Dendritic cell treated with granulocyte-macrophage colony-stimulating factor and Interleukin-4, amounts not matched to agents 40 ng/mL and 50 ng/mL, for 4 days (primary cell): ENCODE measurements at regions not wholly inside any gene's neighbourhood (a gene's known extent, or its start where the extent isn't known, plus 50 kb on each side); places are given as distances from the start of the nearest gene placed in this dataset.

Source experiments
- H3K27ac Mint-ChIP-seq: one replicate; pipeline ENCODE4 v1.8.0; 2022; ENCODE audit warnings: mild to moderate bottlenecking, mixed read lengths
- H3K27me3 Mint-ChIP-seq: one replicate; pipeline ENCODE4 v1.8.0; 2022; ENCODE audit warnings: mild to moderate bottlenecking, mixed read lengths
- H3K36me3 Mint-ChIP-seq: one replicate; pipeline ENCODE4 v1.8.0; 2022; ENCODE audit warnings: low read depth, mixed read lengths
- H3K4me1 Mint-ChIP-seq: one replicate; pipeline ENCODE4 v1.8.0; 2022; ENCODE audit warnings: low read depth, mixed read lengths
- H3K4me3 Mint-ChIP-seq: one replicate; pipeline ENCODE4 v1.8.0; 2022; ENCODE audit warnings: mild to moderate bottlenecking, moderate library complexity, mixed read lengths
- H3K9me3 Mint-ChIP-seq: one replicate; pipeline ENCODE4 v1.8.0; 2022; ENCODE audit warnings: mixed read lengths
- intact Hi-C: fragments of 100-400 bp; cut with micrococcal nuclease; formaldehyde crosslinking; loops from one replicate; pipeline ENCODE4 v1.15.0; 2022

DNA sequence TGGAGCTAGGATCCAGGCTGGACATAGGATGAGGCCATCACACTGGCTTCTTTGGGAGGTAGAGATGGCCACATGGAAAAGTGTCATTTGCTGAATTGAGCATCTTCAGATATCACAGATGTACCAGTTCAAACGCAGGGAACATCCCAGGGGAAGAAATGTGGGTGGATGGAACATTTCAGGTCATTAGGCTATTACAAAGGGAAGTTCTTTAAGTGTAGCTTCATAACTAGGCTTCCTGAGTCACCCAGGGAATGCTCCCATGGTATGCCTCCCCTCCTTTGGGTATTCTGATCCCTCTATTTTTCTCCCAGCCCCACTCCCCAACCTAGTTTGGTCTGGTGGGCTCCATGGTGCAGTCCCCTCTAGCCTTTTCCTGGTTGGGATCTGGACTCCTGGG is 69.8 kb upstream of the IRX3 start:
- Mint-ChIP-seq H3K27ac (no peak overlapping the region), H3K4me1 (no peaks in the 10 kb centered on the region), H3K36me3 (no peaks in the 10 kb centered on the region), H3K9me3 (no peaks in the 10 kb centered on the region), H3K4me3 (no peak overlapping the region), H3K27me3 (peaks cover 11% of the 10 kb centered on the region)
- intact Hi-C loops, result no loop called here

DNA sequence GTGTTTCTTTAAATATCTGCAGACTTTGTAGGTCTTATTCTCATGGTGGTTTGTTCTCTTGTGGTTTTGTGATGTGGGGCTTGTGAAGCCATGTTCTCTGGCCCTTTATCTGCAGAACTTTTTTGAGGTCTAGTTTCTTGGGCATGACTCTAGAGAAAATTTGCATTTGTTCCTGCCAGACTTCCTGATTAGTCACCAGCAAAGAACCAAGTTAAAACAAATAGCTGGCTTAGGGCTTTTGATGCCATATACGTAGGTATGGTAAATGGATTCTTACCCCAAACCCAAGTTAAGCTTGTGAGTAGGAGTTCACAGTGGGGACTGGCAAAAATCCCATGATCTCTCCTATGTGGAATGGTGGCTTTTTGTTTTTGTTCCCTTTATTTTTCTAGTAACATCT is 68.7 kb upstream of the IRX3 start:
- H3K4me3 Mint-ChIP-seq, result no peak overlapping the region
- H3K36me3 Mint-ChIP-seq, result no peaks in the 10 kb centered on the region
- H3K27ac Mint-ChIP-seq, result no peak overlapping the region
- H3K27me3 Mint-ChIP-seq, result peaks cover 4% of the 10 kb centered on the region
- no peaks in the 10 kb centered on the region for H3K9me3 Mint-ChIP-seq
- H3K4me1 Mint-ChIP-seq, result no peaks in the 10 kb centered on the region
- intact Hi-C loops, result no loop called here

DNA sequence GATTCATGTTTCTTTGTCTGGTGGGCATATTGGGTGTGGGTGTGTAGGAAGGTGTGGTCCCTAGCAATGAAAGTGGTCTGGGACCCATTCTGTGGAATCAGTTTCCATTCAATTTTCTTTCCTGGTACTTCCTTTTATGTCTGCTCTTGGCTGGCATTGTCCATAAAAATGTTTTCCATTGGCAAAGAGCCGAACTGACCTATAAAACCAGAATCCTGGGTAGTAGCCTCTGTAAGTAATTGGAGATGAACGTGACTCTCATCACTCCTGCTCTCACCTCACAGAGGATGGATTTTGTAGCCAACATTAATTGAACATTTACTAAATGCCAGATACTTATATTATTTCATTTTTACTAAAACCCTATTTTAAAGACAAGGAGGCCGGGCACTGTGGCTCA is 66.5 kb upstream of the IRX3 start:
- Mint-ChIP-seq H3K27me3 (peaks cover 4% of the 10 kb centered on the region), H3K36me3 (no peaks in the 10 kb centered on the region), H3K27ac (no peak overlapping the region), H3K4me3 (no peak overlapping the region), H3K9me3 (no peaks in the 10 kb centered on the region), H3K4me1 (no peaks in the 10 kb centered on the region)
- intact Hi-C loops, result no loop called here

DNA sequence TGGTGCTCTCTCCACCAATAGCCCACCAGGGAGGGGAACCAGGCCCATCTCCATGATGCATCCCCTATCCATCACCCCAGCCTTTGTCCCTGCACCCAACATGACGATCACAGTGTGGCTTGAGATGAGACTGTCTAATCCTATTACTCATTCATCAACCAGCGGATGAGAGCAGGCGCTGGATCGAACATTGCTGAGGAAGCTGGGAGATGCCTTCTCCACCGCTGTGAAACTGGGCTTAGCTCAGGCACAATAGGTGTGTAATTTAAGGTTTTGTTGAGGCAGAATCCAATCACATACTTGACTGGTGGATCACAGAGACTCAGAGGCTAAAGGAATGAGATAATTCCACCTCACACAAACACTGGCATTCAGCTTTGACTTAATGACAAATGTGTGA is 64.6 kb upstream of the IRX3 start:
- Mint-ChIP-seq H3K36me3 (no peaks in the 10 kb centered on the region), H3K9me3 (no peaks in the 10 kb centered on the region), H3K27ac (no peak overlapping the region), H3K4me1 (no peaks in the 10 kb centered on the region), H3K4me3 (no peak overlapping the region), H3K27me3 (peaks cover 1% of the 10 kb centered on the region)
- intact Hi-C loops, result no loop called here

DNA sequence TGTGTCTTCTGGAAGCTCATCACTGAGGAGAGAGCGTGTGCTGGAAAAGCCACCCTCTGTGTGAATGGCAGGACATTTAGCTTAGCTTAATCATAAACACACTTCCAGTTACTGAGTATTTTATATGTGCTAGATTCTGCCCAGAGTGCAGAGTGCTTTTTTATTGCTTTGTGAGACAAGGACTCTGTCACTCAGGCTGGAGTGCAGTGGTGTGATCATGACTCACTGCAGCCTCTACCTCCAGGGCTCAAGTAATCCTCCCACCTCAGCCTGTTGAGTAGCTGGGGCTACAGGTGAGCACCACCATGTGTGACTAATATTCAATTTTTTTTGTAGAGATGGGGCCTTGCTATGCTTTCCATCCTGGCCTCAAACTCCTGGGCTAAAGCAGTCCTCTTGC is 61.4 kb upstream of the IRX3 start:
- Mint-ChIP-seq H3K36me3 (no peaks in the 10 kb centered on the region), H3K27me3 (peaks cover 3% of the 10 kb centered on the region), H3K4me3 (no peak overlapping the region), H3K4me1 (no peaks in the 10 kb centered on the region), H3K9me3 (no peaks in the 10 kb centered on the region), H3K27ac (no peak overlapping the region)
- intact Hi-C loops, result no loop called here

DNA sequence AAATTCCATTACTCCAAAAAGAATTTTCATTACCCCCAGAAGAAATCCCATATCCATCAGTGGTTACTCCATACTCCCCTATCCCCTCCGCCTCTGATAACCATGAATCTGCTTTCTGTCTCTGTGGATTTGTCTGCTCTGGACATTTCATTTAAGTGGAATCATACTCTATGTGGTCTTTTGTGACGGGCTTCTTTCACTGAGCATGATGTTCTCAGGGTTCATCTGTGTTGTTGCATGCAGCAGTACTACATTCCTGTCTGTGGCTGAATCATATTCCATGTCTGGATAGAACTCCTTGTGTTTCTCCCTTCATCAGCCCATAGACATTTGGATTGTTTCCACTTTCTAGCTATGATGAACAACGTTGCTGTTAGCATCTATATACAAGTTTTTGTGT is 59.5 kb upstream of the IRX3 start:
- no peak overlapping the region for H3K27ac Mint-ChIP-seq
- H3K4me3 Mint-ChIP-seq, result no peak overlapping the region
- H3K36me3 Mint-ChIP-seq, result no peaks in the 10 kb centered on the region
- no peaks in the 10 kb centered on the region for H3K4me1 Mint-ChIP-seq
- no peaks in the 10 kb centered on the region for H3K9me3 Mint-ChIP-seq
- intact Hi-C loops, result no loop called here
- H3K27me3 Mint-ChIP-seq, result peaks cover 6% of the 10 kb centered on the region

DNA sequence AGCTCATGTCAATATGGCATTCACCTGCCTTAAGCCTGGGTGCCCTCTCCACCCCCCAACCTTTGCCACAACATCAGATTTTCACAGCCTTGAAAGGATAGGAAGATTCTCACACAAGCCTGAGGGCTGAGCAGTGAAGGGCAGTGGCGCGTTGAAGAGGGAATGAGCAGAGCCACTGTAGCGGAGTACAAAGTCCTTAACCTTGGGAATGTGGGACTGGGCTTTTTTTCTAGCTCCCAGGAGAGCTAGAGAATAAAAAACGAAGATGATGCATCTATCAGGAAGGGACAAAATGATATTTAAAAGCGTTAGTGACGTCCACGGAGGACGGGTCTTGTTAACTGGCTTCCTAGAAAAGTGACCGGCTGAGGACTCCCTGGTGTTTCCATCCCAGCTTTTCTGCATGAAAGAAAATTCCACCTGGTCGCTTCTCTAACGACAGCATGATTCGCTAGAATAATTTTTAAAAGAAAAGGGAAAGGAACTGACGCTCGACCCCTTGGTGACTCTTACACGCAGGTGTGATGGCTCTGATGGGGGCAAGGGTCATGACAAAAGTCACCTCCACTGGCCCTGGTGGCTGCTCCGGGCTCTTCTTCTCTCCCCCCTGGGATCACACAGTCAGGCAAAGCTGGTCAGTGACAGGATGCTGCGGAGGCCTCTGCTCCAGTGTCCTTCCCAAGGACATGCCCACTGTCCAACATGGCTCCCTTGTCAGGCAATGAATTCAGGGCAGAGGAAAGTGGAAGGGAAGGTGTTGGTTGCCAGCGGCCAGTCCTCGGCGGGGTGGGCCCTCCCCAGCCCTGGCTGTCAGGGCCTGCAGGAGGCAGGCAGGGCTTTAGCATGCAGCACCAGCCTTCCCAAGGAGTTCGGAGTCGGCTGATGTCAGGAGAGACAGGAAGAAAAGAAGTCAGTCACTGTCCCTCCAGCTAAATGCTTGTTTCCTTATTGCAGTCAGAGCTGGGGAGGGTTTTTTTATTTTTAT is 58.4 kb upstream of the IRX3 start:
- Mint-ChIP-seq H3K36me3 (no peaks in the 10 kb centered on the region), H3K9me3 (no peaks in the 10 kb centered on the region), H3K27ac (no peak overlapping the region), H3K4me3 (no peak overlapping the region), H3K27me3 (peaks cover 7% of the 10 kb centered on the region), H3K4me1 (no peaks in the 10 kb centered on the region)
- intact Hi-C loops, result no loop called here

DNA sequence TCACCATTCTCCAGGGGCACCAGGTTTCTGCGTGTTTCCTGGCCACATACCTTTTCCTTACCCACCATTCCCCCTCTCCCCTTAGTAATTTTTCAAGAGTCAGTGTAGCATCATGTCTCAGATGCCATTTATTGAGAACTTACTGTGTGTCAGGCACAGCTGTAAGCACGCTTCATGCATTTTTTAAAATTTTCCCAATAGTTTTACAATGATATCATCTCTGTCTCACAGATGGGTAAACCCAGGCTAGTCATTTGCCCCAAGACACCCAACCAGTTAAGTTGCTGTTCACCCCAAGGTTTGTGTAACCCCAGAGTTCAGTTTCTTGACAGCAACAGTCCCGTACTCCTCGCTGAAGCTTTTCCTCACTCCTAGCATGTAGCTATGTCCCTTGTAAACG is 56.4 kb upstream of the IRX3 start:
- no peak overlapping the region for H3K27ac Mint-ChIP-seq
- no peaks in the 10 kb centered on the region for H3K4me1 Mint-ChIP-seq
- H3K36me3 Mint-ChIP-seq, result no peaks in the 10 kb centered on the region
- H3K27me3 Mint-ChIP-seq, result peaks cover 7% of the 10 kb centered on the region
- intact Hi-C loops, result no loop called here
- no peak overlapping the region for H3K4me3 Mint-ChIP-seq
- H3K9me3 Mint-ChIP-seq, result no peaks in the 10 kb centered on the region

DNA sequence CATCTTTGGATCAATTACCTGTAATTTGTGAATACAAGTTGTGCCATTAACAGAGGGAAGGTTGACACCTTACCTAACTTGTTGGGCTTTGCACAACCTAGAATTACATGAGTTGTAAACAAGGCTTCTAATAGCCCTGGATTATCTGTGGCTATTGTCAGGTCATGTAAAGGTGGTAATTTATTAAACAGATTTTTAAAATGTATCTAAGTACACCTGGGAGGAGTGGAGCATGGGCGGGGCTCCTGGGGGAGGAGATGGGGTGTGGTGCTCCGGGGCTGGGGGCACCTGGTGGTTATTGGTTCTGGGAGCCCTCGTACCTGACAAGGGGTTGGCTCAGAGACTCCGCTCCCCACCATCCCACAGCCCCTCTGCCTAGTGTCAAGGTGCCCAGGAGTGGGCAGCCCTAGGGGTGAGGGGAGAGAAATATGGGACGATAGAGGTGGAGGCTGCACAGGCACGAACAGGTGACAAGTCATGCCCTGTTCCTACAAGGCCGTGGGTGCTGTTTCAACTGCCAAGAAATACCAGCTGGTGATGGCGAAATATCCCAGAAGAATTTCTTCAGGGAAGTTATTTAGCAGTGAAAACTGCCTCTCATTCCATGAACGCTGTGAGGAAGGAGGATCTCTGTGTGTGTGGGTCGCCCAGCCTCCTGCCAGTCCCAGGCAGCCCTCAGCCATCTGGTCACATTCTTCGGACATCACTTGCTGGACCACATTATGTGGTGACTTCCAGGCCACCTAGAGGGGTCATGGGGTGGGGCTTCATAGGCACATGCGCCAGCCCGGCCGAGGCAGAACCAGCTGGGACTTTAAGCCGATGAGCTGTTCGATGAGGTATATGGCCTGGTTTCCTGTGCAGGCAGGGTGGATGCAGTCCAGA is 55.5 kb upstream of the IRX3 start:
- Mint-ChIP-seq H3K4me3 (no peak overlapping the region), H3K9me3 (no peaks in the 10 kb centered on the region), H3K36me3 (no peaks in the 10 kb centered on the region), H3K4me1 (no peaks in the 10 kb centered on the region), H3K27ac (no peak overlapping the region), H3K27me3 (peaks cover 10% of the 10 kb centered on the region)
- intact Hi-C loops, result no loop called here

DNA sequence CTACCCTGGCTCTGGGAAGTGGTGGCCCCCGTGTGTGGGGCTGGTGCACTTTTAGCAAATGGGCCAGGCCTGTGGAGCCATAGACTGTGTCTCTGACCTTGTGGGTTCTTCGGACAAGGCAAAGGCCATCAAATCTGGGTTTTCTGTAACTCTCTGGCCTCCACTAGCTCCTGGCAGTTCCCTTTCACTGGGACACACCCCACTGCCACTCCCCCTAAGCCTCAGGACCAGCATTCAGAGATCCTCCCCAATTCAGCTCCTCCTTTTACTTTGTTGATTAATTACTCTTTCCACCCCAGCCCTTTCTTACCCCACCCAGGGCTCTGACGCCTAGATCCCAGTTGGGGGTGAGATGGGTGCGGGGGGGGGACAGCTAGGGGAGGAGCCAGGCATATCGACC is 53.9 kb upstream of the IRX3 start:
- H3K4me3 Mint-ChIP-seq, result no peak overlapping the region
- intact Hi-C loops, result no loop called here
- H3K27ac Mint-ChIP-seq, result no peak overlapping the region

DNA sequence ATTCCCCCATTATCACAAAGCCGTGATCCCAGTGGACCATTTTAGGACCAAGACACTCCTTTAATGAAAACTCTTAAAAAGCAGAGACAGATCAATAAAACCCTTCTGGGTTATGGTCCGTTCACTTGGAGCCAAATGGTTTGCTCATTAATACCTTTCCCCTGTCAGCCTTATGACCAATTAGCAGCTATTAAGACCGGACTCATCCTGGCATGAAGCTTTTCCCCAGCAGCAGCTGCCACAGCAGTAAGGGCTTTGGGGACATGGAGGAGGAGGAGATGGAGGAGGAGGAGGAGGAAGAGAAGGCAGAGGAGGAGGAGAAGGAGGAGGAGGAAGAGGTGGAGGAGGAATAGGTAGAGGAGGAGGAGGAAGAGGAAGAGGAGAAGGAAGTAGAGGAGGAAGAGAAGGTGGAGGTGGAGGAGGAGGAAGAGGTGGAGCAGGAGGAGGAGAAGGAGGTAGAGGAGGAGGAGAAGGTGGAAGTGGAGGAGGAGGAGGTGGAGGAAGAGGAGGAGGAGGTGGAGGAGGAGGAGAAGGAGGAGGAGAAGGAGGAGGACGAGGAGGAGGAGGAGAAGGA is 50.1 kb upstream of the IRX3 start:
- no peaks in the 10 kb centered on the region for H3K4me1 Mint-ChIP-seq
- intact Hi-C loops, result no loop called here
- no peaks in the 10 kb centered on the region for H3K9me3 Mint-ChIP-seq
- peaks cover 17% of the 10 kb centered on the region for H3K27me3 Mint-ChIP-seq
- no peaks in the 10 kb centered on the region for H3K36me3 Mint-ChIP-seq
- H3K27ac Mint-ChIP-seq, result no peak overlapping the region
- no peak overlapping the region for H3K4me3 Mint-ChIP-seq

More for the DNA sequence above, 53.9 kb upstream of the IRX3 start:
- H3K9me3 Mint-ChIP-seq, result no peaks in the 10 kb centered on the region
- no peaks in the 10 kb centered on the region for H3K36me3 Mint-ChIP-seq
- no peaks in the 10 kb centered on the region for H3K4me1 Mint-ChIP-seq
- peaks cover 19% of the 10 kb centered on the region for H3K27me3 Mint-ChIP-seq
